Mesendoderm (in vitro differentiated cells): ENCODE measurements at regions not wholly inside any gene's neighbourhood (a gene's known extent, or its start where the extent isn't known, plus 50 kb on each side); places are given as distances from the start of the nearest gene placed in this dataset.

Source experiments
- DNase-seq: peaks from one replicate; pipeline ENCODE4 v3.0.0; 2013
- H2AK5ac ChIP-seq: 2 replicates; pipeline ENCODE4 v1.6.1; 2013; ENCODE audit warnings: low read length, inconsistent platforms
- H2BK120ac ChIP-seq: 2 replicates; pipeline ENCODE4 v1.6.1; 2013; ENCODE audit warnings: low read depth, mild to moderate bottlenecking, low read length, moderate library complexity, mixed read lengths
- H2BK15ac ChIP-seq: replicated peaks from 2 replicates; pipeline ENCODE4 v1.6.1; 2013; ENCODE audit warnings: low read depth, mild to moderate bottlenecking, moderate library complexity
- H2BK5ac ChIP-seq: 2 replicates; pipeline ENCODE4 v1.6.1; 2013; ENCODE audit warnings: low read length, inconsistent platforms
- H3K18ac ChIP-seq: 2 replicates; pipeline ENCODE4 v1.6.1; 2013; ENCODE audit warnings: mild to moderate bottlenecking, low read length, mixed read lengths
- H3K23ac ChIP-seq: one replicate; pipeline ENCODE4 v1.6.1; 2013; ENCODE audit warnings: low read length
- H3K27ac ChIP-seq: 2 replicates; pipeline ENCODE4 v1.5.1; 2013; ENCODE audit warnings: low read depth, mild to moderate bottlenecking, inconsistent platforms, low read length, moderate library complexity
- H3K27me3 ChIP-seq: 2 replicates; pipeline ENCODE4 v1.6.1; 2013; ENCODE audit warnings: low read length, control low read depth, mild to moderate bottlenecking, inconsistent platforms; ENCODE audit not compliant: insufficient read depth, poor library complexity
- H3K36me3 ChIP-seq: 2 replicates; pipeline ENCODE4 v1.6.1; 2013; ENCODE audit warnings: low read length, inconsistent platforms; ENCODE audit not compliant: control insufficient read depth, insufficient read depth
- H3K4ac ChIP-seq: one replicate; pipeline ENCODE4 v1.6.1; 2013; ENCODE audit warnings: low read depth, mild to moderate bottlenecking, low read length, moderate library complexity
- H3K4me1 ChIP-seq: 2 replicates; pipeline ENCODE4 v1.6.1; 2013; ENCODE audit warnings: low read depth, low read length, inconsistent platforms; ENCODE audit not compliant: control insufficient read depth
- H3K4me2 ChIP-seq: 2 replicates; pipeline ENCODE4 v1.6.1; 2013; ENCODE audit warnings: low read length
- H3K4me3 ChIP-seq: 2 replicates; pipeline ENCODE4 v1.5.1; 2013; ENCODE audit warnings: mild to moderate bottlenecking, low read length
- H3K56ac ChIP-seq: one replicate; pipeline ENCODE4 v1.6.1; 2013; ENCODE audit warnings: low read length
- H3K79me1 ChIP-seq: 2 replicates; pipeline ENCODE4 v1.6.1; 2013; ENCODE audit warnings: low read length, inconsistent platforms
- H3K79me2 ChIP-seq: 2 replicates; pipeline ENCODE4 v1.6.1; 2013; ENCODE audit warnings: mild to moderate bottlenecking, low read length; ENCODE audit not compliant: control insufficient read depth, insufficient read depth
- H3K9ac ChIP-seq: 2 replicates; pipeline ENCODE4 v1.6.1; 2013; ENCODE audit warnings: low read length, inconsistent platforms
- H4K5ac ChIP-seq: one replicate; pipeline ENCODE4 v1.6.1; 2013; ENCODE audit warnings: low read length
- H4K8ac ChIP-seq: one replicate; pipeline ENCODE4 v1.6.1; 2013; ENCODE audit warnings: low read depth, mild to moderate bottlenecking, control low read depth, low read length, moderate library complexity
- WGBS: extraction: QIAGEN DNeasy Blood & Tissue Kit; methylation state at CpG from one replicate; pipeline ENCODE4 v1.1.7; 2013; ENCODE audit warnings: low lambda C conversion rate, missing lambda C conversion rate; ENCODE audit not compliant: insufficient coverage; ENCODE audit errors: extremely low coverage; 5-methylcytosine and 5-hydroxymethylcytosine counted together

GRCh38 chr11:116499396-116500003 is 273.3 kb downstream of the BUD13 start:
- Histone ChIP-seq H2AK5ac (no peak overlapping the region), H2BK15ac (no peak overlapping the region), H3K9ac (no peak overlapping the region), H2BK120ac (no peak overlapping the region), H3K18ac (peak overlapping the region; percentile 20), H3K27me3 (no peaks in the 10 kb centered on the region), H3K4me1 (no peaks in the 10 kb centered on the region), H2BK5ac (no peak overlapping the region), H3K36me3 (no peaks in the 10 kb centered on the region), H3K79me1 (no peaks in the 10 kb centered on the region), H4K5ac (no peak overlapping the region), H3K4me3 (no peak overlapping the region), H4K8ac (no peak overlapping the region), H3K23ac (no peak overlapping the region), H3K56ac (no peak overlapping the region), H3K27ac (no peak overlapping the region), H3K4me2 (no peak overlapping the region), H3K4ac (no peak overlapping the region), H3K79me2 (no peaks in the 10 kb centered on the region)
- WGBS, result no CpG with 5 or more reads among the region's 17 CpGs
- DNase-seq, result peak; percentile 94

- no peak overlapping the region for H2BK15ac ChIP-seq
- H3K9ac ChIP-seq, result no peak overlapping the region
- no peak overlapping the region for H2BK120ac ChIP-seq
- H4K8ac ChIP-seq, result no peak overlapping the region
- no peaks in the 10 kb centered on the region for H3K79me2 ChIP-seq
- no peak overlapping the region for H3K4me2 ChIP-seq
- H4K5ac ChIP-seq, result no peak overlapping the region
- H3K18ac ChIP-seq, result no peak overlapping the region
- no CpG with 5 or more reads among the region's 6 CpGs for WGBS
- H3K4me3 ChIP-seq, result no peak overlapping the region
- H2BK5ac ChIP-seq, result no peak overlapping the region
- no peak overlapping the region for H3K4ac ChIP-seq
- no peaks in the 10 kb centered on the region for H3K79me1 ChIP-seq
- no peaks in the 10 kb centered on the region for H3K27me3 ChIP-seq
- no peak for DNase-seq
- H2AK5ac ChIP-seq, result no peak overlapping the region
- no peaks in the 10 kb centered on the region for H3K4me1 ChIP-seq
- H3K36me3 ChIP-seq, result no peaks in the 10 kb centered on the region
- H3K56ac ChIP-seq, result no peak overlapping the region
- H3K27ac ChIP-seq, result no peak overlapping the region
- H3K23ac ChIP-seq, result no peak overlapping the region
These were observed 274.6 kb downstream of the BUD13 start for GRCh38 chr11:116498161-116498560.

GRCh38 chr11:116492600-116492999 is 280.2 kb downstream of the BUD13 start:
- Histone ChIP-seq H4K8ac (no peak overlapping the region), H3K27ac (no peak overlapping the region), H3K4me2 (no peak overlapping the region), H4K5ac (no peak overlapping the region), H2BK5ac (no peak overlapping the region), H2BK120ac (no peak overlapping the region), H3K36me3 (no peaks in the 10 kb centered on the region), H3K9ac (no peak overlapping the region), H3K4me1 (no peaks in the 10 kb centered on the region), H3K18ac (no peak overlapping the region), H2BK15ac (no peak overlapping the region), H3K27me3 (no peaks in the 10 kb centered on the region), H3K79me1 (no peaks in the 10 kb centered on the region), H2AK5ac (no peak overlapping the region), H3K79me2 (no peaks in the 10 kb centered on the region), H3K4me3 (no peak overlapping the region), H3K4ac (no peak overlapping the region), H3K23ac (no peak overlapping the region), H3K56ac (no peak overlapping the region)
- WGBS, result no CpG with 5 or more reads among the region's 3 CpGs
- DNase-seq, result no peak

GRCh38 chr11:116488836-116489389 is 283.9 kb downstream of the BUD13 start:
- Histone ChIP-seq H3K27ac (no peak overlapping the region), H3K23ac (no peak overlapping the region), H3K79me1 (no peaks in the 10 kb centered on the region), H2AK5ac (no peak overlapping the region), H3K79me2 (no peaks in the 10 kb centered on the region), H3K4me1 (no peaks in the 10 kb centered on the region), H3K4me2 (no peak overlapping the region), H3K4ac (no peak overlapping the region), H3K18ac (no peak overlapping the region), H3K27me3 (no peaks in the 10 kb centered on the region), H2BK120ac (no peak overlapping the region), H2BK15ac (no peak overlapping the region), H3K56ac (no peak overlapping the region), H3K4me3 (no peak overlapping the region), H2BK5ac (no peak overlapping the region), H3K36me3 (no peaks in the 10 kb centered on the region), H3K9ac (no peak overlapping the region), H4K8ac (no peak overlapping the region), H4K5ac (no peak overlapping the region)
- DNase-seq, result no peak
- no CpG with 5 or more reads among the region's 11 CpGs for WGBS

DNA sequence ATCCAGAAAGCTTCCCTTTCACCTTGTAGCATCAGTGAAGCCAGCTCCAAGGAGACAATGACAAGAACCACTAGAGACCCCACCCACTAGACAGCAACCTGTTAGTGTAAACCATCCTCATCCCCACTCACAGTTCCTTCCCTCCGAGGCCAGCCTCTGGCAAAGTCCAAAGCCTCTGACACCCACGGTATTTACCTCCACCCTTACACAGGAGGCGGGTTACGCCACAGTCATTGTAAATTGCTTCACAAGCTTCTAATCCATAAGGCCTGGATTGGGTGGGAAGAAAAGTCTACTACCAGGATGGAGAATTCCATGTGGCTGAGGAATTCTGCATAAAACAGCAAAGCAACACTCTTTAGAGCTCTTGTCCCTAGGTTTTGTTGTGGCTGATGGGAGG is 287.4 kb downstream of the BUD13 start:
- H3K79me2 ChIP-seq, result no peaks in the 10 kb centered on the region
- H2BK120ac ChIP-seq, result no peak overlapping the region
- H3K4me3 ChIP-seq, result no peak overlapping the region
- peaks cover 6% of the 10 kb centered on the region for H3K4me1 ChIP-seq
- no peak overlapping the region for H2BK5ac ChIP-seq
- no peaks in the 10 kb centered on the region for H3K36me3 ChIP-seq
- H2AK5ac ChIP-seq, result no peak overlapping the region
- H3K79me1 ChIP-seq, result no peaks in the 10 kb centered on the region
- H3K4ac ChIP-seq, result no peak overlapping the region
- no peak overlapping the region for H3K23ac ChIP-seq
- no CpG with 5 or more reads among the region's 4 CpGs for WGBS
- no peak overlapping the region for H3K56ac ChIP-seq
- H3K9ac ChIP-seq, result no peak overlapping the region
- no peak overlapping the region for H3K4me2 ChIP-seq
- H3K18ac ChIP-seq, result no peak overlapping the region
- no peak overlapping the region for H4K8ac ChIP-seq
- no peak for DNase-seq
- H2BK15ac ChIP-seq, result no peak overlapping the region
- no peak overlapping the region for H4K5ac ChIP-seq
- H3K27ac ChIP-seq, result no peak overlapping the region
- H3K27me3 ChIP-seq, result no peaks in the 10 kb centered on the region

DNA sequence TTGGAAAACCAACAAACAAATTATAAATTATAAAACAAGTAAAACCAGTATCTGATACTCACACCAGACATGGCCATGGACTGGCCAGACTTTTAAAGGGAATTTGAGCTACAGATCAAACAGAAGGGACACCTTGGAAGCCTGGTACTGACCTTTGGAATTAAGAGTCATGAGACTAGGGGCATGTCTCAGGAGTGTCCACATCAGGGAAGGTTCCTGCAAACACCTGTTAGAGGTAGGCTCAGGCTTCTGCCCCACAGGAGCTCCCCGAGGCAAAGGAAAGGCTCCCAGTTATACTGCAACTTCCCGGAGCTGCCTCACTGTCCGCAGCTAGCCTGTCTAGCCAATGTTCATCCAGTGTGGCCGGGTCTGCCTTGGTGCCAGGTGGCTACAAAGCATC is 290.1 kb downstream of the BUD13 start:
- Histone ChIP-seq H3K79me2 (no peaks in the 10 kb centered on the region), H3K36me3 (no peaks in the 10 kb centered on the region), H3K18ac (no peak overlapping the region), H3K4me1 (peaks cover 6% of the 10 kb centered on the region), H3K56ac (no peak overlapping the region), H3K4me2 (no peak overlapping the region), H2BK15ac (no peak overlapping the region), H3K4me3 (no peak overlapping the region), H4K5ac (no peak overlapping the region), H3K79me1 (no peaks in the 10 kb centered on the region), H3K27me3 (no peaks in the 10 kb centered on the region), H3K23ac (no peak overlapping the region), H3K4ac (no peak overlapping the region), H2BK120ac (no peak overlapping the region), H3K27ac (no peak overlapping the region), H2BK5ac (no peak overlapping the region), H3K9ac (no peak overlapping the region), H2AK5ac (no peak overlapping the region), H4K8ac (no peak overlapping the region)
- WGBS, result no CpG with 5 or more reads among the region's 4 CpGs
- no peak for DNase-seq
